Heart left ventricle (tissue), 16 donors: ENCODE measurements at regions not wholly inside any gene's neighbourhood (a gene's known extent, or its start where the extent isn't known, plus 50 kb on each side); places are given as distances from the start of the nearest gene placed in this dataset.

Source experiments
- ATAC-seq, 4 donors: fragments of 200-7000 bp; cut with Tn5 transposase; one replicate each; pipeline ENCODE4 v1.9.1; 2020 to 2022; ENCODE audit warnings: moderate library complexity in 4 of 4, mild to moderate bottlenecking in 3 of 4, moderate number of reproducible peaks in 1 of 4
- DNase-seq, 5 donors: peaks; one replicate each; pipeline ENCODE4 v3.0.0-alpha.2; 2020
- H3K27ac ChIP-seq, 12 donors: fragments of 200-600 bp; sonication (generic) in 4 of 12; one replicate each; pipeline versions ENCODE4 v1.5.0 to v1.8.0; 2016 to 2022; ENCODE audit warnings: mild to moderate bottlenecking in 2 of 12
- H3K27me3 ChIP-seq, 9 donors: fragments of 200-600 bp; sonication (generic) in 2 of 9; one replicate each; pipeline versions ENCODE4 v1.5.1 to v1.8.0; 2016 to 2022; ENCODE audit warnings: mild to moderate bottlenecking in 3 of 9
- H3K36me3 ChIP-seq, 9 donors: fragments of 200-600 bp; sonication (generic) in 2 of 9; one replicate each; pipeline versions ENCODE4 v1.5.0 to v1.8.0; 2018 to 2022; ENCODE audit warnings: mild to moderate bottlenecking in 2 of 9
- H3K4me1 ChIP-seq, 12 donors: fragments of 200-600 bp; sonication (generic) in 4 of 12; one replicate each; pipeline versions ENCODE4 v1.5.0 to v1.8.0; 2016 to 2022; ENCODE audit warnings: mild to moderate bottlenecking in 3 of 12
- H3K4me3 ChIP-seq, 12 donors: fragments of 200-600 bp; sonication (generic) in 4 of 12; one replicate each; pipeline versions ENCODE4 v1.5.0 to v1.8.0; 2017 to 2022; ENCODE audit warnings: mild to moderate bottlenecking in 9 of 12, moderate library complexity in 4 of 12
- H3K9me3 ChIP-seq, 12 donors: fragments of 200-600 bp; sonication (generic) in 4 of 12; one replicate each; pipeline versions ENCODE4 v1.5.0 to v1.8.0; 2016 to 2022; ENCODE audit warnings: mild to moderate bottlenecking in 1 of 12
- CTCF ChIP-seq, 12 donors: fragments of 200-600 bp; sonication (generic) in 4 of 12; IDR thresholded peaks; one replicate each; pipeline versions ENCODE4 v1.5.0 to v1.8.0; 2018 to 2022; ENCODE audit warnings: antibody characterized with exemption in 12 of 12, mild to moderate bottlenecking in 5 of 12
- POLR2A ChIP-seq, 2 donors: fragments of 450-650 bp; IDR thresholded peaks; one replicate each; pipeline ENCODE4 v1.6.1; 2017; ENCODE audit warnings: antibody characterized with exemption in 2 of 2, mild to moderate bottlenecking in 2 of 2, moderate library complexity in 2 of 2
- WGBS, 4 donors: extraction: QIAGEN DNeasy Blood & Tissue Kit in 2 of 4; methylation state at CpG; one replicate each; pipeline versions ENCODE4 v1.1.5 to v1.1.7; 2013 to 2018; 5-methylcytosine and 5-hydroxymethylcytosine counted together
- intact Hi-C, 10 donors: fragments of 100-400 bp; cut with DNase I; formaldehyde crosslinking; loops; one replicate each; pipeline versions ENCODE4 v1.11.1 to v1.14.2; 2022
- donor health status: ischemic (EF 13 %, LVEDD 7.1; RV severe dilation, severe dysfunction).
- donor health status: healthy with polysubstance abuse.
- donor health status: DM: no; HTN: yes; CAD: no.
- donor health status: DM: no; HTN: no; CAD: no.
- donor health status: ischemic (EF 25% LVEDD 6.9; RV normal size, moderate dysfunction).
- donor health status: ischemic (EF 25% LVEDD 5.7; RV mildly dilated, moderate dysfunction).
- donor health status: healthy.
- donor health status: DM: yes; HTN: yes; CAD: no.
- donor health status: ischemic (EF 35%, LVEDD 5.7; RV mildly dilated, moderate dysfunction).
- donor health status: nonischemic (EF 11% LVEDD 7.7; RV severe dilation, severe dysfunction).
- donor health status: DM: yes; HTN: yes; CAD: no.
- donor health status: PGD.
- donor health status: ischemic (EF 29% LVEDD 5.4; RV normal size, mild dysfunction).
- donor health status: nonischemic (EF 23%, LVEDD 6.1; RV moderate dilation, normal function).

DNA sequence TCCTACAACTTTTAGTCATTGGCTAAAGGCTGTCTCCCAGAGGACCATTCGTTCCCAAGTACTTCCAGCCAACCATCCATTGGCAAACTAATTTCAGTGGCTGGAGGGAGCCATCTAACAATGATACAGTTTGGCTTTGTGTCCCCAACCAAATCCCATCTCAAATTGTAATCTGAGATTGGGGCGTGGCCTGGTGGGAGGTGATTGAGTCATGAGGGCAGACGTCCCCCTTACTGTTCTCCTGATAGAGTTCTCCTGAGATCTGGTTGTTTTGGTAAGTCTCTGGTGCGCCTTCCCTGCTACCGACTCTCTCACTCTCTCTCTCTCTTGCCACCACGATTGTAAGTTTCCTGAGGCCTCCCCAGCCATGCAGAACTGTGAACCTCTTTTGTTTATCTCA, 99.7 kb upstream of the FUT8 start:
- no peak for DNase-seq
- Histone ChIP-seq H3K36me3 (no peaks in the 10 kb centered on the region), H3K4me1 (no peaks in the 10 kb centered on the region), H3K27ac (no peak overlapping the region), H3K27me3 (no peaks in the 10 kb centered on the region), H3K9me3 (peaks cover 0 to 6% (median 0%) of the 10 kb centered on the region in 12 donors), H3K4me3 (no peak overlapping the region)
- intact Hi-C loops: no loop called here
- TF ChIP-seq CTCF (IDR thresholded peaks at IDR 0.05) (no peak), POLR2A (IDR thresholded peaks at IDR 0.05) (no peak)
- 72 to 83% (median 78%) methylated on average over 6 of the region's 6 CpGs for WGBS, 4 donors
- no peak for ATAC-seq

GRCh38 chr14:65318636-65319506, 93.7 kb upstream of the FUT8 start:
- H3K4me3 ChIP-seq: no peak overlapping the region
- ATAC-seq (no peak), DNase-seq (no peak)
- H3K4me1 ChIP-seq: peaks cover 0 to 5% (median 0%) of the 10 kb centered on the region in 12 donors
- no peaks in the 10 kb centered on the region for H3K36me3 ChIP-seq
- H3K27me3 ChIP-seq: no peaks in the 10 kb centered on the region
- 90 to 96% (median 92%) methylated on average over 7 of the region's 7 CpGs for WGBS, 4 donors
- TF ChIP-seq POLR2A (IDR thresholded peaks at IDR 0.05): no peak
- intact Hi-C loops: no loop called here
- no peak overlapping the region for H3K27ac ChIP-seq
- H3K9me3 ChIP-seq: peaks cover 0 to 6% (median 0%) of the 10 kb centered on the region in 12 donors

- ATAC-seq (no peak), DNase-seq (no peak)
- no peak overlapping the region for H3K27ac ChIP-seq
- no peaks in the 10 kb centered on the region for H3K27me3 ChIP-seq
- TF ChIP-seq CTCF (IDR thresholded peaks at IDR 0.05): no peak
- TF ChIP-seq POLR2A (IDR thresholded peaks at IDR 0.05): no peak
- H3K9me3 ChIP-seq: peaks cover 0 to 5% (median 0%) of the 10 kb centered on the region in 12 donors
- H3K36me3 ChIP-seq: no peaks in the 10 kb centered on the region
- H3K4me1 ChIP-seq: peaks cover 0 to 5% (median 0%) of the 10 kb centered on the region in 12 donors
- 56 to 67% (median 60%) methylated on average over 2 of the region's 2 CpGs for WGBS, 4 donors
- H3K4me3 ChIP-seq: no peak overlapping the region
- intact Hi-C loops: no loop called here
These were observed 91.7 kb upstream of the FUT8 start for GRCh38 chr14:65320661-65321308.

DNA sequence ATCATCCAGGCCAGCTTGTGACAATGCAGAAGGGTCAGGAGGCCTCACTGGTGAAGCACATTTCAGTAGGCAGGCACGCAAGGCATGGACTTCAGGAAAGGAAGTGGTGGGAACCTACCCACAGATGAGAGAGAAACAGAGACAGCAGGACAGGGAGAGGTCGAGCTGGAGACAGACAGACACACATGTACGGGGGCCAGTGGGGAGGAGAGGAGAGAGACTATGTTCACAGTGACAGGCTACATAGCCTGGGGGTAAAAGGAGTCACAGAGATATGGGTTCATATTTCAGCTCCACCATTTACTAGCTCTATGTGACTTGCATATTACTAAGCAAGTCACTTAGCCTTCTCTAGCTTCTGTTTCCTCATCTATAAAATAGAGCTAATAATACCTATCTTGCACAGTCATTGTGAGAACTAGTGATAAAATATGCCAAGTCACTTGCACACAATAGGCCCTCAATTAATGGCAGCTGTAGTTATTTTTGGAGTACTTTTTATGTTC, 91.1 kb upstream of the FUT8 start:
- Histone ChIP-seq H3K36me3 (no peaks in the 10 kb centered on the region), H3K27ac (no peak overlapping the region), H3K9me3 (no peaks in the 10 kb centered on the region), H3K4me1 (peaks cover 0 to 5% (median 0%) of the 10 kb centered on the region in 12 donors), H3K4me3 (no peak overlapping the region), H3K27me3 (no peaks in the 10 kb centered on the region)
- 73 to 84% (median 79%) methylated on average over 3 of the region's 3 CpGs for WGBS, 4 donors
- intact Hi-C loops: no loop called here
- DNase-seq (no peak), ATAC-seq (no peak)
- no peak for TF ChIP-seq POLR2A (IDR thresholded peaks at IDR 0.05)

GRCh38 chr14:65329481-65329880, 83.0 kb upstream of the FUT8 start:
- H3K9me3 ChIP-seq: no peaks in the 10 kb centered on the region
- 97 to 100% (median 97%) methylated on average over 2 of the region's 2 CpGs for WGBS, 4 donors
- peaks cover 0 to 39% (median 2%) of the 10 kb centered on the region in 12 donors for H3K4me1 ChIP-seq
- ATAC-seq: no peak
- no peak overlapping the region for H3K4me3 ChIP-seq
- H3K27me3 ChIP-seq: no peaks in the 10 kb centered on the region
- no peak for DNase-seq
- no peak for TF ChIP-seq POLR2A (IDR thresholded peaks at IDR 0.05)
- no peak for TF ChIP-seq CTCF (IDR thresholded peaks at IDR 0.05)
- H3K36me3 ChIP-seq: no peaks in the 10 kb centered on the region
- intact Hi-C loops: no loop called here
- H3K27ac ChIP-seq: no peak overlapping the region
